Progenitor cell of endocrine pancreas (in vitro differentiated cells): ENCODE measurements at regions not wholly inside any gene's neighbourhood (a gene's known extent, or its start where the extent isn't known, plus 50 kb on each side); places are given as distances from the start of the nearest gene placed in this dataset.

Experiments
- DNase-seq: peaks from one replicate; pipeline ENCODE4 v3.0.0; 2021; ENCODE audit warnings: low spot score; ENCODE audit not compliant: unreplicated experiment
- H3K27ac Mint-ChIP-seq: 2 replicates; pipeline ENCODE4 v1.8.0; 2021; ENCODE audit warnings: mild to moderate bottlenecking, moderate library complexity, mixed read lengths
- H3K27me3 Mint-ChIP-seq: 2 replicates; pipeline ENCODE4 v1.8.0; 2021; ENCODE audit warnings: mixed read lengths
- H3K36me3 Mint-ChIP-seq: 2 replicates; pipeline ENCODE4 v1.8.0; 2022; ENCODE audit warnings: mixed read lengths; ENCODE audit not compliant: insufficient read depth
- H3K4me1 Mint-ChIP-seq: 2 replicates; pipeline ENCODE4 v1.8.0; 2021; ENCODE audit warnings: low read depth, mixed read lengths
- H3K4me3 Mint-ChIP-seq: 2 replicates; pipeline ENCODE4 v1.8.0; 2021; ENCODE audit warnings: low read depth, mild to moderate bottlenecking, moderate library complexity, mixed read lengths
- H3K9me3 Mint-ChIP-seq: 2 replicates; pipeline ENCODE4 v1.8.0; 2021; ENCODE audit warnings: low read depth, mixed read lengths
- TF ChIP-seq, protein P1 (sequence below): fragments of 200-600 bp; sonication (generic); IDR thresholded peaks from one replicate; pipeline ENCODE4 v1.5.0; 2021; ENCODE audit warnings: antibody characterized with exemption, mild to moderate bottlenecking; ENCODE audit not compliant: unreplicated experiment

DNA sequence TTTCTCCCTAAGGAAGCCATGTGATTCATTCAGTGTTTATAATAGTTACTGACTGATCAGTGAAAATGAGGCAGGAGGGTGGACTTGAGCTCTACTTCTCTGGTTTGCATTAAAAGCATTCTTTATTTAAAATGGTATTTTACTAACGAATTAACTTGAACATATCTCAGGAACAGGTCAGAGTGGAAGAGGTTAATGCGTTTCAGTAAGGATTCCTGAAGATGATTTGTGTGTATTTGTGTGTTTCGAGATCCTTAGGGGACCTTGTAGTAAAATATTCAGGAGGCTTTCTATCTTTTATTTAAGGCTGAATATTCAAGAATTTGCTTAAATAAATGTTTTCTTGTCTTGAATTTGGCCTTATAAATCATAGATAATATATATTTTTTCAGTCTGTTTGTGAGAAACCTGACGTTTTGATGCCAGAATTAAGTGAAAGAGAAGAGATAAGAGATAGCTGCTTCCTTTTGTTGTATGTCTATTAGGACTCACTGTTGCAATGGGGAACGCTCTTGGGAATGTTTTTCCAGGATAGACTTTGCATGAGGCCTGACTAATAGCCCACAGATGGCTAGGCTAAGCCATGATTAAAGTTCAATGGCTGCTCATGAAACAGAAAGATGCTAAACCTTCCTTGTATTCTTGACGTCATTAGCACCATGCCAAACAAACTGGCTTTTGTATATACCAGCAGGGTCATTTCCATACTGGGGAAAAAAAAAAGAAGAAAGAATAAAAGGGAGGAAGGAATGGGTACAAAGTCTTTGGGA lies 93.8 kb upstream of the MTPN start:
- TF ChIP-seq, protein P1, sequence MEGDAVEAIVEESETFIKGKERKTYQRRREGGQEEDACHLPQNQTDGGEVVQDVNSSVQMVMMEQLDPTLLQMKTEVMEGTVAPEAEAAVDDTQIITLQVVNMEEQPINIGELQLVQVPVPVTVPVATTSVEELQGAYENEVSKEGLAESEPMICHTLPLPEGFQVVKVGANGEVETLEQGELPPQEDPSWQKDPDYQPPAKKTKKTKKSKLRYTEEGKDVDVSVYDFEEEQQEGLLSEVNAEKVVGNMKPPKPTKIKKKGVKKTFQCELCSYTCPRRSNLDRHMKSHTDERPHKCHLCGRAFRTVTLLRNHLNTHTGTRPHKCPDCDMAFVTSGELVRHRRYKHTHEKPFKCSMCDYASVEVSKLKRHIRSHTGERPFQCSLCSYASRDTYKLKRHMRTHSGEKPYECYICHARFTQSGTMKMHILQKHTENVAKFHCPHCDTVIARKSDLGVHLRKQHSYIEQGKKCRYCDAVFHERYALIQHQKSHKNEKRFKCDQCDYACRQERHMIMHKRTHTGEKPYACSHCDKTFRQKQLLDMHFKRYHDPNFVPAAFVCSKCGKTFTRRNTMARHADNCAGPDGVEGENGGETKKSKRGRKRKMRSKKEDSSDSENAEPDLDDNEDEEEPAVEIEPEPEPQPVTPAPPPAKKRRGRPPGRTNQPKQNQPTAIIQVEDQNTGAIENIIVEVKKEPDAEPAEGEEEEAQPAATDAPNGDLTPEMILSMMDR: no peak
- no peak overlapping the region for H3K27ac Mint-ChIP-seq
- peaks cover 3% of the 10 kb centered on the region for H3K4me1 Mint-ChIP-seq
- no peaks in the 10 kb centered on the region for H3K36me3 Mint-ChIP-seq
- no peaks in the 10 kb centered on the region for H3K27me3 Mint-ChIP-seq
- peaks cover 3% of the 10 kb centered on the region for H3K9me3 Mint-ChIP-seq
- no peak overlapping the region for H3K4me3 Mint-ChIP-seq
- no peak for DNase-seq

DNA sequence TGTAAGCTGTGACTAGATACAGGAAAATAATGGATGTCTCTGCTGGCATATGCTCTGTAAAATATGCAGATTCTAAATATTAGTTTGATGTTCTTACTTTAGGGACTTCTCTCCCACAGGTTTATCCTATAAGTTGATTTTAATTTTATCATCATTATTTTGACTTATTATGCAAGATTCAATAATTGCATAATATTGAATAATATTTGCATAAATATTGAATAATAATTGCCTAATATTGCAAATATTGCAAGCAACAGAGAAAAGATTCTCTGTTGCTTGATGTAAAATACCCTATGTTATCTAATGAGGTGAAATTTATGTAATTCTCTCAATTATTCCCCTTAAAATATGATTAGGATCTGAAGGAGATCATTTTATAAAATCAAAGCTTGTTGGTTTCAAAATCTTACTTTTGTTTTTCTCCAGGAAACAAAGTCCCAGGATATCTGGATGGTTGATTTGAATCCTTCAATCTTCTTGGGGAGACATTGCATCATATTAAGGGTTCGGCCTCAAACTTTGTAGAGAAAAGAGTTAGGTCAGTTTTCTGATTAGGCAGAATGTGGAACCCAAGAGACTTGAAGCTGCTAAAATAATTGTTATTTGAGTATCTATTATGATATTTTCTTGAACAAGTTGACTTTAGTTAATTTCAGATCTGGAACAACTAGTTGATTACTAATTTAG lies 92.8 kb upstream of the MTPN start:
- H3K36me3 Mint-ChIP-seq: no peaks in the 10 kb centered on the region
- H3K27ac Mint-ChIP-seq: no peak overlapping the region
- no peaks in the 10 kb centered on the region for H3K27me3 Mint-ChIP-seq
- H3K9me3 Mint-ChIP-seq: peaks cover 3% of the 10 kb centered on the region
- TF ChIP-seq, protein P1: no peak
- no peak overlapping the region for H3K4me3 Mint-ChIP-seq
- H3K4me1 Mint-ChIP-seq: peaks cover 2% of the 10 kb centered on the region
- no peak for DNase-seq

DNA sequence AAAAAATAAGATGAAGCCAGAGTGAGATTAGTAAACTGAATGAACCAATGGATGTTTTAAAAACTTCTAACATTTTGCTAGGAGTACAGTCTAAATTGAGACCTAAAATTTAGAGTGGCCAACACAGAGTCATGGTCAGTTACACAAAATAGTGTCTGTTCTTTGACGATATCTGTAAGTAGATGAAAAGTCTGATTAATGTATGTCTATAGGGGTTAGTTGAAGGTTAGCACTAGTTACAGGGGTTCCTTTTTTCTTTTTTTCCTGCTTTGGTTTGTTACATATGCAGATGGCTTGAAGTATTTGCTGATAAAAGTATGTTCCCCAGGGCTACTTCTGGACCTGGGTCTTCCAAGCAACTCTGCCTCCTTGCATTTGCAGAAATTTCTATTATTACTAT lies 90.1 kb upstream of the MTPN start:
- DNase-seq: no peak
- H3K27me3 Mint-ChIP-seq: no peaks in the 10 kb centered on the region
- no peaks in the 10 kb centered on the region for H3K36me3 Mint-ChIP-seq
- TF ChIP-seq, protein P1: no peak
- peaks cover 15% of the 10 kb centered on the region for H3K4me1 Mint-ChIP-seq
- no peak overlapping the region for H3K4me3 Mint-ChIP-seq
- no peak overlapping the region for H3K27ac Mint-ChIP-seq
- peaks cover 3% of the 10 kb centered on the region for H3K9me3 Mint-ChIP-seq

DNA sequence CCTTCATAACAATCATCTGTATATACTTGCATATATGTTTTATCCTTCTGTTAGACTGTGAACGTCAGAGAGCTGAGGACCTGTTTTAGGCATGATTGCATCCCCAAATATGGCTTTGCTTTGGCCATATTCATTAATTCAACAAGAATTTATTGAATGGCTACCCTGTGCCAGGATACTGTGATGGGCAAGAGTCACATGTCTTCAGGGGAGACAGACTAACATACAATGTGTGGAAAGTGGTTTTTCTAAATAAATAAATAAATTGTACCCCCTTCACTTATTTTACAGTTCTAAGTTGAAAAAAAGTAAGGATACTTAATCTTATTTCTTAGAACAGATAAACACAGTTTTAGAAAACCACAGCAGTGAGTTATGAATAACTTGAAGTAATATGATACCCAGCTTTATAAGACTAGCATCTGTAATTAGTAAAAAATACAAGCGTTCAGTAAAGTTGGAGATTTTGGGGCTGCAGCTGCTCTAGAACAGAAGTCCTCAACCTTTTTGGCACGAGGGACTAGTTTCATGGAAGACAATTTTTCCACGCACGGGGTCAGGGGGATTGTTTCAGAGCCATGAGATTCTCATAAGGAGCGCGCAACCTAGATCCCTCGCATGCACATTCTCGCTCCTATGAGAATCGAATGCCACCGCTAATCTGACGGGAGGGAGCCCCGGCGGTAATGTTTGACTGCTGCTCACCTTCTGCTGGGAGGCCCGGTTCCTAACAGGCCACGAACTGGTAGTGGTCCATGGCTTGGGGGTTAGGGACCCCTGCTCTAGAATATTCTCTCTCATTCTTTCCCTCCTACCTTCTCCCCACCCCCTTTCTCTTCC lies 89.4 kb upstream of the MTPN start:
- H3K36me3 Mint-ChIP-seq: no peaks in the 10 kb centered on the region
- H3K27ac Mint-ChIP-seq: no peak overlapping the region
- H3K4me1 Mint-ChIP-seq: peaks cover 15% of the 10 kb centered on the region
- DNase-seq: no peak
- TF ChIP-seq, protein P1: no peak
- no peak overlapping the region for H3K4me3 Mint-ChIP-seq
- H3K9me3 Mint-ChIP-seq: peaks cover 3% of the 10 kb centered on the region
- no peaks in the 10 kb centered on the region for H3K27me3 Mint-ChIP-seq

DNA sequence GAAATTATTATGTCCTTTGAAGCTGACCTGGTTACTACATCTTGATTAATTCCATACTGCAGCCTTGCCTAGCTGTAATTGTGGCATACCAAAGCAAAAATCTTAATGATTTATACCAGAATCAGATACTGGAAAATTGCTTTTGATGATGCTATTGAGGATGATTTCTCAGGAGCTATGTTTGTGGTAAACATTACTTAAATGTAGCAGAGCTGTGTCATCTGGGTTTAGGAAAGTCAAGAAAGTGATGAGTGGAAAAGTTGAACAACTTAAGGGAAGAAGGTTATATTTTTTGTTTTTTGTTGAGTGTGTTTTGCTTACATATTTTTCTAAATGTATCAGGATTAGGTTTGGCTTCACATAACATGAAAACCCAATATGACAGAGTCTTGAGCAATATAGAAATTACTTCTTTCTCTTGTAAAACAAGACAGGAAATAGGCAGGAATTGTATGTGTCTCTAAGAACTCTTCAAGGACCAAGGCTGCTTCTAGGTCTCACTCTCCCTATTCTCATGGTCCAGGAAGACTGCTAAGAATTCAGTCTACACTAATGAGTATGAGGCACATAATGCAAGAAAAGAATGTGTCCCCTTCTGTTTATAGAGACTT lies 87.6 kb upstream of the MTPN start:
- H3K36me3 Mint-ChIP-seq: no peaks in the 10 kb centered on the region
- TF ChIP-seq, protein P1: no peak
- H3K4me1 Mint-ChIP-seq: peaks cover 15% of the 10 kb centered on the region
- DNase-seq: no peak
- H3K9me3 Mint-ChIP-seq: peaks cover 3% of the 10 kb centered on the region
- no peak overlapping the region for H3K27ac Mint-ChIP-seq
- H3K27me3 Mint-ChIP-seq: no peaks in the 10 kb centered on the region
- no peak overlapping the region for H3K4me3 Mint-ChIP-seq
